ENCODE measurements at regions not wholly inside any gene's neighbourhood (a gene's known extent, or its start where the extent isn't known, plus 50 kb on each side); places are given as distances from the start of the nearest gene placed in this dataset.

DNA sequence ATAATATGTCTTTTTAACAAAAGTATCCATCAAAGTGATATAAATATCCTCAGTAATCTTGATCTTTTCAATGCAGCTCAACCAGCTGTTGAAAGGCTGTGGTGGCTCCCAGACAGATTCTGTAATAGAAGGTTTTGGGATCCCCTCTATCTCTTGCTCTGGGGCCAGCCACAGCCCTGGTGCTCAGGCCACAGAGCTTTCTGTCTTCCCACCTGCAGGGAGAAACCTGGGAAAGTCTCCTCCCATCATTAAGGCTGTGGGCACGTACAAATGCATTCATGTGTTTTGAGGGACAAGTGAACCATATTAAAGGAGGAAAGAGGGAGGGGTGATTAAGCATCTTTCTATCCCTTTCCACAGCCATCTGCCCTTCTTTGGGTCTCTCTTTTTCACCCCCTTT is 183.1 kb downstream of the PRDM13 start:
- TF ChIP-seq, protein P1, sequence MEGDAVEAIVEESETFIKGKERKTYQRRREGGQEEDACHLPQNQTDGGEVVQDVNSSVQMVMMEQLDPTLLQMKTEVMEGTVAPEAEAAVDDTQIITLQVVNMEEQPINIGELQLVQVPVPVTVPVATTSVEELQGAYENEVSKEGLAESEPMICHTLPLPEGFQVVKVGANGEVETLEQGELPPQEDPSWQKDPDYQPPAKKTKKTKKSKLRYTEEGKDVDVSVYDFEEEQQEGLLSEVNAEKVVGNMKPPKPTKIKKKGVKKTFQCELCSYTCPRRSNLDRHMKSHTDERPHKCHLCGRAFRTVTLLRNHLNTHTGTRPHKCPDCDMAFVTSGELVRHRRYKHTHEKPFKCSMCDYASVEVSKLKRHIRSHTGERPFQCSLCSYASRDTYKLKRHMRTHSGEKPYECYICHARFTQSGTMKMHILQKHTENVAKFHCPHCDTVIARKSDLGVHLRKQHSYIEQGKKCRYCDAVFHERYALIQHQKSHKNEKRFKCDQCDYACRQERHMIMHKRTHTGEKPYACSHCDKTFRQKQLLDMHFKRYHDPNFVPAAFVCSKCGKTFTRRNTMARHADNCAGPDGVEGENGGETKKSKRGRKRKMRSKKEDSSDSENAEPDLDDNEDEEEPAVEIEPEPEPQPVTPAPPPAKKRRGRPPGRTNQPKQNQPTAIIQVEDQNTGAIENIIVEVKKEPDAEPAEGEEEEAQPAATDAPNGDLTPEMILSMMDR (IDR thresholded peaks at IDR 0.05), result no peak
- TF ChIP-seq POLR2A (IDR thresholded peaks at IDR 0.05), result no peak

Measured in adrenal gland (tissue), 5 donors.